SK-N-SH treated with all-trans-retinoic acid at 6 μM for 48 hours (cell line): ENCODE measurements at regions not wholly inside any gene's neighbourhood (a gene's known extent, or its start where the extent isn't known, plus 50 kb on each side); places are given as distances from the start of the nearest gene placed in this dataset.

Source experiments
- ATAC-seq: fragments of 200-7000 bp; cut with Tn5 transposase; 3 replicates; pipeline ENCODE4 v1.9.1; 2020; ENCODE audit warnings: mild to moderate bottlenecking, moderate library complexity
- ARNTL ChIP-seq: fragments of 450-650 bp; formaldehyde crosslinking; IDR thresholded peaks from 2 replicates; pipeline ENCODE4 v1.5.0; 2020; ENCODE audit warnings: low read depth, mild to moderate bottlenecking, moderate library complexity, borderline replicate concordance
- BACH2 ChIP-seq: fragments of 250-450 bp; sonication (Bioruptor Pico); IDR thresholded peaks from 2 replicates; pipeline ENCODE4 v1.9.0; 2021; ENCODE audit warnings: mild to moderate bottlenecking, borderline replicate concordance
- CSDC2 ChIP-seq: fragments of 250-450 bp; sonication (Bioruptor Pico); IDR thresholded peaks from 2 replicates; pipeline ENCODE4 v1.5.0; 2020; ENCODE audit warnings: mild to moderate bottlenecking, moderate library complexity
- ESRRG ChIP-seq: fragments of 250-450 bp; sonication (Bioruptor Pico); IDR thresholded peaks from 2 replicates; pipeline ENCODE4 v1.6.1; 2021; ENCODE audit warnings: mild to moderate bottlenecking
- GLIS3 ChIP-seq: fragments of 250-450 bp; sonication (Bioruptor Pico); IDR thresholded peaks from 2 replicates; pipeline ENCODE4 v1.5.0; 2020; ENCODE audit warnings: mild to moderate bottlenecking, moderate library complexity
- ISL1 ChIP-seq: fragments of 250-450 bp; sonication (Bioruptor Pico); IDR thresholded peaks from 2 replicates; pipeline ENCODE4 v2.1.2; 2022; ENCODE audit warnings: mild to moderate bottlenecking, moderate library complexity
- PPARA ChIP-seq: fragments of 250-450 bp; sonication (Bioruptor Pico); IDR thresholded peaks from 2 replicates; pipeline ENCODE4 v1.5.0; 2020; ENCODE audit warnings: mild to moderate bottlenecking, borderline replicate concordance
- RARB ChIP-seq: fragments of 250-450 bp; sonication (Bioruptor Pico); IDR thresholded peaks from 2 replicates; pipeline ENCODE4 v1.8.0; 2021; ENCODE audit warnings: mild to moderate bottlenecking, moderate library complexity
- SNAI2 ChIP-seq: fragments of 250-450 bp; sonication (Bioruptor Pico); IDR thresholded peaks from 2 replicates; pipeline ENCODE4 v1.5.0; 2020; ENCODE audit warnings: mild to moderate bottlenecking, moderate library complexity
- TCF4 ChIP-seq: fragments of 250-450 bp; sonication (Bioruptor Pico); IDR thresholded peaks from 2 replicates; pipeline ENCODE4 v1.8.0; 2021; ENCODE audit warnings: mild to moderate bottlenecking, moderate library complexity, borderline replicate concordance
- TOX ChIP-seq: fragments of 250-450 bp; sonication (Bioruptor Pico); IDR thresholded peaks from 2 replicates; pipeline ENCODE4 v1.8.0; 2021; ENCODE audit warnings: mild to moderate bottlenecking, moderate library complexity, borderline replicate concordance
- ZC3H10 ChIP-seq: fragments of 250-450 bp; sonication (Bioruptor Pico); IDR thresholded peaks from 2 replicates; pipeline ENCODE4 v1.5.1; 2021; ENCODE audit warnings: mild to moderate bottlenecking, moderate library complexity
- ZFP3 ChIP-seq: fragments of 250-450 bp; sonication (Bioruptor Pico); IDR thresholded peaks from 2 replicates; pipeline ENCODE4 v1.5.0; 2020; ENCODE audit warnings: mild to moderate bottlenecking, moderate library complexity
- ZFP30 ChIP-seq: fragments of 450-650 bp; formaldehyde crosslinking; IDR thresholded peaks from 2 replicates; pipeline ENCODE4 v1.5.0; 2022; ENCODE audit warnings: mild to moderate bottlenecking, moderate library complexity
- ZNF70 ChIP-seq: fragments of 450-650 bp; formaldehyde crosslinking; IDR thresholded peaks from 2 replicates; pipeline ENCODE4 v1.5.0; 2020; ENCODE audit warnings: mild to moderate bottlenecking, moderate library complexity
- ZNF8 ChIP-seq: fragments of 450-650 bp; formaldehyde crosslinking; IDR thresholded peaks from 2 replicates; pipeline ENCODE4 v1.5.0; 2020; ENCODE audit warnings: mild to moderate bottlenecking, moderate library complexity
- TF ChIP-seq, protein P1 (sequence below): fragments of 250-450 bp; sonication (Bioruptor Pico); IDR thresholded peaks from 2 replicates; pipeline ENCODE4 v1.5.1; 2020; ENCODE audit warnings: low read depth, mild to moderate bottlenecking, moderate library complexity
- TF ChIP-seq, protein P2 (sequence below): fragments of 250-450 bp; sonication (Bioruptor Pico); IDR thresholded peaks from 2 replicates; pipeline ENCODE4 v1.5.1; 2021; ENCODE audit warnings: mild to moderate bottlenecking, moderate library complexity
- TF ChIP-seq, protein P3 (sequence below): fragments of 250-450 bp; sonication (Bioruptor Pico); IDR thresholded peaks from 2 replicates; pipeline ENCODE4 v1.8.0; 2020; ENCODE audit warnings: mild to moderate bottlenecking, moderate library complexity, borderline replicate concordance
- TF ChIP-seq, protein P4 (sequence below): fragments of 250-450 bp; sonication (Bioruptor Pico); IDR thresholded peaks from 2 replicates; pipeline ENCODE4 v1.8.0; 2021; ENCODE audit warnings: low read depth, mild to moderate bottlenecking, moderate library complexity, borderline replicate concordance

DNA sequence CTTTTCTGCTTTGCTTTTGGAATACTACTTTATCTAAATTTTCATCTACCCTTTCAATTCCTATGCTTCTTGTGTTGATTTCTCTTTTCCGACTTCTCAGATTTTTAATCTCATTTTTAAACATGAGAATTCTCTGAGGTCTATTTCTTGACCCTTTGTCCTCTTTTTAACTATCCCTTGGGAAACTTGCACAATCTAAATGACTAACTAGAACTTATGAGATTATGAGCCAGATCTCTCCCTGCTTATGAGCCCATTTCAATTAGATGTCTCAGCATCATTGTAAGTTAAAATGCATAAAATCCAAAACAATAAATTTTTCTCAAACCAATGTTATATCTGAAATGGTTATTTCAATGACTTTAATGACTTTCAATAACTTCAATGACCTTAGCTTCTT, 296.9 kb upstream of the AGTR1 start:
- no peak for ATAC-seq
- TF ChIP-seq, protein P1, sequence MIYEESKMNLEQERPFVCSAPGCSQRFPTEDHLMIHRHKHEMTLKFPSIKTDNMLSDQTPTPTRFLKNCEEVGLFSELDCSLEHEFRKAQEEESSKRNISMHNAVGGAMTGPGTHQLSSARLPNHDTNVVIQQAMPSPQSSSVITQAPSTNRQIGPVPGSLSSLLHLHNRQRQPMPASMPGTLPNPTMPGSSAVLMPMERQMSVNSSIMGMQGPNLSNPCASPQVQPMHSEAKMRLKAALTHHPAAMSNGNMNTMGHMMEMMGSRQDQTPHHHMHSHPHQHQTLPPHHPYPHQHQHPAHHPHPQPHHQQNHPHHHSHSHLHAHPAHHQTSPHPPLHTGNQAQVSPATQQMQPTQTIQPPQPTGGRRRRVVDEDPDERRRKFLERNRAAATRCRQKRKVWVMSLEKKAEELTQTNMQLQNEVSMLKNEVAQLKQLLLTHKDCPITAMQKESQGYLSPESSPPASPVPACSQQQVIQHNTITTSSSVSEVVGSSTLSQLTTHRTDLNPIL (CRISPR knock-in tag): no peak
- TF ChIP-seq ZC3H10 (CRISPR knock-in tag) (no peak), RARB (CRISPR knock-in tag) (no peak)
- TF ChIP-seq, protein P2, sequence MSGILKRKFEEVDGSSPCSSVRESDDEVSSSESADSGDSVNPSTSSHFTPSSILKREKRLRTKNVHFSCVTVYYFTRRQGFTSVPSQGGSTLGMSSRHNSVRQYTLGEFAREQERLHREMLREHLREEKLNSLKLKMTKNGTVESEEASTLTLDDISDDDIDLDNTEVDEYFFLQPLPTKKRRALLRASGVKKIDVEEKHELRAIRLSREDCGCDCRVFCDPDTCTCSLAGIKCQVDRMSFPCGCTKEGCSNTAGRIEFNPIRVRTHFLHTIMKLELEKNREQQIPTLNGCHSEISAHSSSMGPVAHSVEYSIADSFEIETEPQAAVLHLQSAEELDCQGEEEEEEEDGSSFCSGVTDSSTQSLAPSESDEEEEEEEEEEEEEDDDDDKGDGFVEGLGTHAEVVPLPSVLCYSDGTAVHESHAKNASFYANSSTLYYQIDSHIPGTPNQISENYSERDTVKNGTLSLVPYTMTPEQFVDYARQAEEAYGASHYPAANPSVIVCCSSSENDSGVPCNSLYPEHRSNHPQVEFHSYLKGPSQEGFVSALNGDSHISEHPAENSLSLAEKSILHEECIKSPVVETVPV (CRISPR knock-in tag): no peak

DNA sequence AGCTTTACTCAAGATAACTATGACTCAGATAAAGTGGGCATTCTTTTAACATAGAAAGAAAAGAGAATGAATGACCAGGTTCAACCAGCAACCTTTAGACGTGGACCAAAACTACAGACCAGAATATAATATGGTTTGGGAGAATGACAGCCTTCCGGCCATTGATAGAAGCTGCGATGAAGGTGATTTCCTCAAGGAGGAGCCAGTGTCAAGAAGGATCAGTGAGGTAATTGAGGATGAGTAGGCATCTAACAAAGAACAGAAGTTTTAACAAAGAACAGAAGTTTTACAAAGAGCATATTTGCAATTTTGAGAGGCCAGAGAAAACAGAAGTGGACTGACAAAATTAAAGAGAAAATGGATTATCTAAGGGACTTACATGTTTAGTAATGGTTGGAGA, 289.0 kb upstream of the AGTR1 start:
- TF ChIP-seq ZFP30 (CRISPR knock-in tag) (no peak), ZFP3 (no peak), TCF4 (CRISPR knock-in tag) (no peak), ZNF70 (CRISPR knock-in tag) (no peak), BACH2 (CRISPR knock-in tag) (no peak), PPARA (CRISPR knock-in tag) (no peak), ARNTL (no peak), ESRRG (no peak), CSDC2 (CRISPR knock-in tag) (no peak), GLIS3 (no peak), RARB (CRISPR knock-in tag) (no peak), ZNF8 (CRISPR knock-in tag) (no peak), TOX (CRISPR knock-in tag) (no peak), ZC3H10 (CRISPR knock-in tag) (no peak), ISL1 (CRISPR knock-in tag) (no peak), SNAI2 (CRISPR knock-in tag) (no peak)
- TF ChIP-seq, protein P1 (CRISPR knock-in tag): no peak
- TF ChIP-seq, protein P3, sequence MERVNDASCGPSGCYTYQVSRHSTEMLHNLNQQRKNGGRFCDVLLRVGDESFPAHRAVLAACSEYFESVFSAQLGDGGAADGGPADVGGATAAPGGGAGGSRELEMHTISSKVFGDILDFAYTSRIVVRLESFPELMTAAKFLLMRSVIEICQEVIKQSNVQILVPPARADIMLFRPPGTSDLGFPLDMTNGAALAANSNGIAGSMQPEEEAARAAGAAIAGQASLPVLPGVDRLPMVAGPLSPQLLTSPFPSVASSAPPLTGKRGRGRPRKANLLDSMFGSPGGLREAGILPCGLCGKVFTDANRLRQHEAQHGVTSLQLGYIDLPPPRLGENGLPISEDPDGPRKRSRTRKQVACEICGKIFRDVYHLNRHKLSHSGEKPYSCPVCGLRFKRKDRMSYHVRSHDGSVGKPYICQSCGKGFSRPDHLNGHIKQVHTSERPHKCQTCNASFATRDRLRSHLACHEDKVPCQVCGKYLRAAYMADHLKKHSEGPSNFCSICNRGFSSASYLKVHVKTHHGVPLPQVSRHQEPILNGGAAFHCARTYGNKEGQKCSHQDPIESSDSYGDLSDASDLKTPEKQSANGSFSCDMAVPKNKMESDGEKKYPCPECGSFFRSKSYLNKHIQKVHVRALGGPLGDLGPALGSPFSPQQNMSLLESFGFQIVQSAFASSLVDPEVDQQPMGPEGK (CRISPR knock-in tag): no peak
- TF ChIP-seq, protein P4, sequence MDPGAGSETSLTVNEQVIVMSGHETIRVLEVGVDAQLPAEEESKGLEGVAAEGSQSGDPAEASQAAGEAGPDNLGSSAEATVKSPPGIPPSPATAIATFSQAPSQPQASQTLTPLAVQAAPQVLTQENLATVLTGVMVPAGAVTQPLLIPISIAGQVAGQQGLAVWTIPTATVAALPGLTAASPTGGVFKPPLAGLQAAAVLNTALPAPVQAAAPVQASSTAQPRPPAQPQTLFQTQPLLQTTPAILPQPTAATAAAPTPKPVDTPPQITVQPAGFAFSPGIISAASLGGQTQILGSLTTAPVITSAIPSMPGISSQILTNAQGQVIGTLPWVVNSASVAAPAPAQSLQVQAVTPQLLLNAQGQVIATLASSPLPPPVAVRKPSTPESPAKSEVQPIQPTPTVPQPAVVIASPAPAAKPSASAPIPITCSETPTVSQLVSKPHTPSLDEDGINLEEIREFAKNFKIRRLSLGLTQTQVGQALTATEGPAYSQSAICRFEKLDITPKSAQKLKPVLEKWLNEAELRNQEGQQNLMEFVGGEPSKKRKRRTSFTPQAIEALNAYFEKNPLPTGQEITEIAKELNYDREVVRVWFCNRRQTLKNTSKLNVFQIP (CRISPR knock-in tag): no peak
- TF ChIP-seq, protein P2 (CRISPR knock-in tag): no peak
- ATAC-seq: no peak

DNA sequence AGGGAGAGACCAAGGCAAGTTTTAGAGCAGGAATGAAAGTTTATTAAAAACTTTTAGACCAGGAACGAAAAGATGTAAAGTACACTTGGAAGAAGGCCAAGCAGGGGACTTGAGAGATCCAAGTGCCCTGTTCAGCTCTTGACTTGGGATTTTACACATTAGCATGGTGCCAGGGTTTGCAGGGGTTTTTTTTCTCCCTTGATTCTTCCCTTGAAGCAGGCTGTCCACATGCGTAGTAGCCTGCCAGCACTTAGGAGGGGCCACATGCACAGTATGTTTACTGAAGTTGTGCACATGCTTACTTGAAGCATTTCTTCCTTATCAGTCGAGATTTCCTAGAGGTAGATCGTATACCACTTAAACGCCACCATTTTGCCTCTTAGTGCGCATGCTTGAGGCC, 277.5 kb upstream of the AGTR1 start:
- ATAC-seq: no peak
- TF ChIP-seq, protein P3 (CRISPR knock-in tag): no peak
- TF ChIP-seq, protein P4 (CRISPR knock-in tag): no peak
- TF ChIP-seq RARB (CRISPR knock-in tag) (no peak), ISL1 (CRISPR knock-in tag) (no peak), ZFP30 (CRISPR knock-in tag) (no peak), ARNTL (no peak), PPARA (CRISPR knock-in tag) (no peak), GLIS3 (no peak)
- TF ChIP-seq, protein P2 (CRISPR knock-in tag): no peak
